ENCODE measurements at regions not wholly inside any gene's neighbourhood (a gene's known extent, or its start where the extent isn't known, plus 50 kb on each side); places are given as distances from the start of the nearest gene placed in this dataset.
"Not testable (repeated sequence)": the region's sequence is repeated elsewhere in the genome, so short reads cannot be mapped to it uniquely, and the experiment has no call there.

DNA sequence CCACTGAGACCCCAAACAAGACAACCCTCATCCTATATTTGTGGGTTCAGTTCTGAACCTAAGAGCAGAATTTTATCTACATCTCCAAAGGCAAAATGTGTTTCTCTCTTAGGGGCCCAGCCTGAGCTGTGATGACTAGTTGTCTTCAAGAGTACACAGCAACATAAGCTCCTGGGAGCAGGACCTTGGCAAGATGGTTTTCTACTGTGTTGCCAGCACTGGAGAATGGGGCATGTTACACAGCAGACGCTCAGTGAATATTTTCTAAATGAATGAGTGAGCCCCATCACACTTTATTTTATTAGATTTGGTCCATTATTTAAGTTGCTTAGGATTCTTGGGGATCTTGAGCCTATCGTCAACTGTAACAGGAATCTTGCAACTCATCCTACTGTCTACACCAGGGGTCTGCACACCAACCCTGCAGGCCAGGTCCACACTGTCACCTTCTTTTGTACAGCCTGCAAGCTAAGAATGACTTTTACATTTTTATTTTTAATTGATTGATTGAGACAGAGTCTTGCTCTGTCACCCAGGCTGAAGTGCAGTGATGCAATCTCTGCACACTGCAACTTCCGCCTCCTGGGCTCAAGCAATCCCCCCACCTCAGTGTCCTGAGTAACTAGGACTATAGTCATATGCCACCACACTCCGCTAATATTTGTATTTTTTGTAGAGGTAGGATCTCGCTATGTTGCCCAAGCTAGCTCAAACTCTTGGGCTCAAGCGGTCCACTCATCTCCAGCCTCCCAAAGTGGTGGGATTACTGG, 347.1 kb downstream of the FGFR2 start:
- intact Hi-C loops (cut with DNase I): no loop called here

DNA sequence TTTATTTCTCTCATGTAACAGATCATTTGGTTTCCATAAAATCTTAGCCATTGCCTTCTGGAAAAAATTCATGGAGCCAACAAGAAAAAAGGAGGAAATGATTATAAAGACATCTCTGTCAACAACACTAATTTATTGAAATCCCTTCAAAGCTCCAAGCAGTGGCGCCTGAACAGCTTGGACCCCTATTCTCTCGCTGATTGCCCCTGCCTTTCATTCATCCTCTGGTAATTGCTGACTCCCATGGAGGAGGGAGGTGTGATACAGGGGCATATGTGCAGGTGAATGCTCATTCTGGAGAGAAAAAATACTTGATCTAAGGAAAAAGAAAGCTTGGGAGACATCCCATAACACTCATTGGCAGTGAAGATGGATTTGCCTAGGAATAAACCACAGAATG, 345.5 kb downstream of the FGFR2 start:
- no peak for DNase-seq
- intact Hi-C loops (cut with DNase I): no loop called here

More for the DNA sequence above, 347.1 kb downstream of the FGFR2 start:
- DNase-seq: no peak

DNA sequence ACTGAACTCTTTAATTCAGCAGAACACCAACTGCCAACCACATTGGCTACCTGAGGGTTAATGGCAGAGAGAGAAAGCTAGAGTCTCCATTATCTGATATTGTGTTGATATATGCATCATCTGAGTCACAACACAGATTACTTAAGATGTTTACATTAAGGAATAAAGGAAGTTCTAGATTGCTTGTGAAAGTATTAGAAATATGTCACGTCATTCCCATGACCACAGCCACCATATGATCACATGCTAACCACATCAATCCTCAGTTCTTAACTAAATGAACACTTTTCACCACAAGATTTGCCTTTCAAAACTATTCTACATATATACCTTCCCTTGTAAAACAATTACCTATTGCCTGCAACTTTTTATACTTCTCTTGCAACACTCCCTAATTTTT, 337.9 kb downstream of the FGFR2 start:
- no peak for DNase-seq
- intact Hi-C loops (cut with DNase I): no loop called here

DNA sequence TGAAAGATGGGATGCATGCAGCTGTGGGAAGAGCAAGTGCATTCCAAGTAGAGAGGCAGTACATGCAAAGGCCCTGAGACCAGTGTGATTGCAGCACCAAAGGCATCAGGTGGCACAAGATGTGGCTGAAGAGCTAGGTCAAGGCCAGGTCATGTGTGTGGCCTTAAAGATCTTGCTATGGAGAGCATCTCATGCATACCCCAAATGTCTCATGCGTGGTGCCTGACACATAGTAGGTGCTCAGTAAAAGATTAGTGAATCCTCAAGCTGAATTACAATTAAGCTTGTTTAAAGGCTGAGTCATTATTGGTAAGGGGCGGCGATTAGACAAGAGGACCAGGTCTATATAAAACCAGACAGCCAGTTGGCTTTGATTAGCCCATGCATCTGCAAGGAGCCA, 336.6 kb downstream of the FGFR2 start:
- intact Hi-C loops (cut with DNase I): no loop called here
- no peak for DNase-seq

DNA sequence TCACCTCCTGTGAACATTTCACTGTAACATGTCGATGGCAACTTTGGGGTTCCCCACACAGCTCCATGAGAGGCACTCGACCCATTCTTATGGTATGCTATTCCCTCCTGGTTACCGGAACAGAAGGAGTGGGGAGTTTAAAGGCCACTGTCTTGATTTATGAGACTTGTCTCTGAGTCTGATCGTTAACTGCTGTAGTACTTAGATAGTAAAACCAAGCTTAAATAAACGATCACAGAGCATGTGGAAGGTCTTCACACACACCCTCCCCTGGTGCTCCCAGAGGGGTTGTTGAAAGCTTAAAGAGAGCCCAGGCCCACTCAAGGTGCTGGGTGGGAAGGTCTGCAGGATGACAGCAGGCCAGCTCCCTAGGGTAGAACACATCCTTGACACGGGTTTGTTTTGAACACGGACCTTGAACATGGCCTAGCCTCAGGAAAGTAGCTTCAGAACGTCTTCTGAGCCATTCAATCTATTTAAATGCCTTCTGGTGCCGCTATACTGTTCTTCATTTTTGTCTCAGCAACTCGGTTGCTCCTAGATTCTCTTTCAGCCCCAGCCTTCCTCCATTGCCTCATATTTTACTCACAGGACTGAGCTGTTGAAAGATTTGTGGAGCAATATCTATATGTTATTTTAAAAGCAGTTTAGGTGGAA, 335.3 kb downstream of the FGFR2 start:
- DNase-seq: no peak
- intact Hi-C loops (cut with DNase I): no loop called here

DNA sequence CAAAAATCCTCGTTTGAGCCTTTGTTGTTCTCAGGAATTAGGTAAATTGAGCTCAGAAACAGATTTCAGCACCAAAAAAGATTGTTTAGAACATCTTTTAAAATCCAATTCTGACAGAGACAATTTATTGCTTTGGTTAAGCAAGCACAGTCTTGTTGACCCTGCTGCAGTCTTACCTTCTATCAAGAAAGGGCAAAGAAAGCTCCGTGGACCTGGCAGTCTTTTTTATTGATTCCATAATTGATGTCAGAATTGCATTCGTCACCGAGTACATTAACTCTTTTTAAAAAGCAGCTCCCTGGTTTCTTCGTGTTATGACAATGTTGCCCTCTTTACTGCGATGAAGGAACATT, 334.8 kb downstream of the FGFR2 start:
- DNase-seq: no peak
- intact Hi-C loops (cut with DNase I): no loop called here

DNA sequence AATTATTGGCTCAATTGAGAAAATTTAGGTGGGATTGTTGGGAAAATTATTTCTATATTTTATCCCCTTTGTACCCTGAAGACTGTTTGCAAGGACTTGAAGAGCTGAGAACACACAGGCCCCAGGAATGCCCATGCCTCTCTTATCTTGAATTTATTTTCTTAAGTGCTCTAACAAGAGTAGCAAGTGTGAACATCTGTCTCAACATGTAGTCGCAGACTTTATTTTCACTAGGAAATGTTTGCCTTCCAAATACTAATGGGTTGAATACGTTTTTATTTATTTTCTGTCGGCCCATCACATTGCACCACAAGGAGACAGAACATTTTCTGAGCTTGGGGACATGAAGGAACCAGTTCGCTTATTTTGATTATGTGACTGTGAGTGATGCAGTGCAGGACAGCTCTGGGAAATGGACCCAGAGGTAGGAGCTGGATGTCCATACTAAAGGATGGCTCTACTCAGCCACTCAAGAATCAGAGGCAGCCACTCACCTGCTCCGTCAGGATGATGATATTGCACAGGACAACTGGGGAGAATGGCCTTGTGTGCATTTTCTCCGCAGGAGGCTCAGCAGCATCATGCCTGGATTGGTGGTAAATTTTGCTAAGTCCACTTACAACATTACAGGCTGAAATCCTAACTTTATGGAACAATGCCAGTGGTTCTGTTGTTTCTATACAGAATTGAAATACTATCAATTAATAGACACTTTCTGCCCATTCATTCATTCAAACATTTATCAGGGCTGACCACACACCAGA, 332.7 kb downstream of the FGFR2 start:
- intact Hi-C loops (cut with DNase I): no loop called here
- no peak for DNase-seq

DNA sequence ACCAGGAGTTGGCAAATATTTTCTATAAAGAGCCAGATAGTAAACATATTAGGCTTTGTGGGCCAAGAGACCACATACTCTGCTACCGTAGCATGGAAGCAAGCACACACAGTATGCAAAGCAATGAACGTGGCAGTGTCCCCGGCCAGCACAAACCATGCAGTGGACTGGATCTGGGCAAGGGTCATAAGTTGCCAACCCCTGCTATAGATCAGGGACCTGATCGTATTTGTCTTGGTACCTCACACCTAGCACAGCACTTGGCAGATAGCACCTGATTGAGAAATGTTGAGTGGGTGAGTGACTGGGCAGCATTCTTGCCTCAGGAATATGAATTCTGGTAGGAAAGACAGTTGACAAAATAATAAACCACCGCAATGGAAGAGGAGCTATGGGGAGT, 331.9 kb downstream of the FGFR2 start:
- intact Hi-C loops (cut with DNase I): no loop called here

DNA sequence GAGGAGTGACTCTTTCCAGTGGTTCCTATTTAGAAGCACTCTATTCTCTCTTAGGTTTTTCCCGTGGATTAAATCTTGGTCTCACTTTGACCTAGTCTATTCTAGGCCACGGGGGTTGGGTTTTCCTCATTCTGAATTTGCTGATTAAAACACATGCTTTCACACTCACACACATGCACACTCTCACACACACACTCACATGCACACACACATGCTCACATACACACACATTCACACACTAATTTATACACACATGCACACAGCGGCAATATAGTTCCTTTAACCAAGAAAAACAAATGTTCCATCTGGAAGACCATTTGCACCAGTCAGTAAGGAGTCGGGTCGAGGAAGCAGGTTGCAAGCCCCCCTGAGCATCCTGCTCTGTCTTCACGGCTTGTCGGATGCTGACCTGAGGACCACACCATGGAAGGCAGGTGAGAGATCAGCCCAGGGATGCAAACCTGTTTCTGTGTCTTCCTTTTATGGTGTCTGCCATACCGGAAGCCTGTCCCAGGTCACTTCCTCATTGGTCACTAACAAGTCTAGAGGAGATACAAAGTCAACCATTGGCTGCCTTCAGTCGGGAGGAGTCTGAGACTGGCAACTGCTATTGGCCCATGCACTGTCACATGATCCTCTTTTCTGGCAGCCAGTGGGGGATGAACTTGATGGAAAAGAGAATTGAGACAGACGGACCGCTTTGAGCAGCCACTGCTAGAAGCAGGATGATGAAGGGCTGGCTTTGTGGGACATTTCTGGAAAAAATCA, 330.8 kb downstream of the FGFR2 start:
- no peak for DNase-seq
- intact Hi-C loops (cut with DNase I): no loop called here

More for the DNA sequence above, 331.9 kb downstream of the FGFR2 start:
- no peak for DNase-seq

DNA sequence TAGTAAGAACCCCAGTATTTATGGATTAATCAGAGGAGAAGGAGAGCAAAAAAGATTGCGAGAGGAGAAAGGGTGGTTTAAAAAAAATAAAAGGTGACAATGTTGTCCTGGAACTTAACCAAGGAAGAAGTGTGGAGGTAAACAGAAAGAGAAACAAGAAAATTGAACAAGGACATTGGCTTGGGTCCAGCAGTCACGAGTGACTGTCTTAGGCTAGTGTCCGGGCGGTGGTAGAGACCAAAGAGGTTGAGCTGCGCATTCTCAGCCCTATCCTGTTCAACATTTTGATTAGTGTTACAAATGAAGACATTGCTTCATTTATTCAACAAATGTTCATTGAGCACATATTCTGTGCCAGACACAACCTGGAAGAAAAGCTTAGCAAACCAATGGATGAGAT, 329.9 kb downstream of the FGFR2 start:
- intact Hi-C loops (cut with DNase I): no loop called here
- DNase-seq: no peak

DNA sequence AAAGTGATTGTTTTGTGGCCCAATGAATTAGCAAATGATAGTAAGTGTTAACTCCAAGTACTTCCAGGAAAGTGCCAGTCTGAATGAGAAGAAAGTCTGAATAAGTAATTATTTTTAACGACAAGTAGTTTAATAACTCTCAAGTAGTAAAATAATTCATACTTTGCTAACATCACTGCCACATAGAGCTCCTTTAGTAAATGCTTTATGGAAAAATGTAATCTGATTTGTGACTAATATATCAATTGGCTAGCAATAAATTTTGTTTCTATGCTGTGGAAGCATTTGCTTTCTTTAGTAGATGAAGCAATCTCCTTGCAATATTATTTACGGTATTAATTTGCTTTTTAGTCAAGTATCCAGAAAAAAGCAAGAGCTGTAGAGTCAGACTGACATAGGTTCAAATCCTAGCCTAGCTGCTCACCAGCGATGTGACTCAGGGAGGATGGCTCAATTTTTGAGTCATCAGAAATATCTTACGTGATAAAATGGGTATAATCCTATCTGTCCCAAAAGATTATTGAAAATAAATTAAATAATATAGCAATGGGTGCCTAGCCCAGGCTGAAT, 329.3 kb downstream of the FGFR2 start:
- intact Hi-C loops (cut with DNase I): no loop called here
- no peak for DNase-seq

DNA sequence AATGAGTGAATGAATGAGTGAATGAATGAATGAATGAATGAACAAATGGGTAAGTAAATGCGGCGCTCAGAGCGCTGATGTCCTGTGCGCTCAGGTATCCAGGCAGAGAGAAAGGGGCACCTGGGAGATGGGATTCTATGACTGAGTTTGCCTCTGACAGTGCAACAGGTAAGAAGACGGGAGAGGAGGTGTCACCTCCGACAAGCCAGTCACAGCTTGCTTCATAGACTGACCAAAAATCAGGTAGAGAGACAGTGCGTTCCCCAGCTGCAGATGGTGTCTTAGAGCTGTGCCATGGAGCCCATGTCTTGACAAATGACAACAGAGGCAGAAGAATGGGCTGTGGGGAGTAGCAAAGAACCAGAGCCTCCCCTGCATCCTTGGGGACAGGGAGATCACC, 327.3 kb downstream of the FGFR2 start:
- intact Hi-C loops (cut with DNase I): no loop called here
- DNase-seq: no peak

DNA sequence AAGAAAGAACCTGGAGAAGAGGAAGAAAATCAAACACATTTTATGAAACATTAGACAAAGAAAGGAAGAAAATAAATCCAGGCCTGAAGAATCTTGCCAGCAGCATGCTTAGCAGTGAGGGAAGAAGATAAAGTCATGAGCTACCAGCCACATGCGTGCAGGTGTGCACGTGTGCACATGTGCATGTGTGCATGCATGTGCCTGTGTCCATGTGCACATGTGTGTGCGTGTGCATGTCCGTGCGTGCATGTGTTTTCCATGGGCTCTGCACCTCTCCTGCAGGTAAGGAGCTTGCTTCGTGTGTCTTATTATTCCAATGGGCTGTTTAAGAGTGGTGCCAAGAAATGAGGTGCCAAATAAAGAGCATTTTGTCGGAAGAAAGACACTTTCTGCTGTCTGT, 322.2 kb downstream of the FGFR2 start:
- DNase-seq: no peak
- intact Hi-C loops (cut with DNase I): no loop called here

DNA sequence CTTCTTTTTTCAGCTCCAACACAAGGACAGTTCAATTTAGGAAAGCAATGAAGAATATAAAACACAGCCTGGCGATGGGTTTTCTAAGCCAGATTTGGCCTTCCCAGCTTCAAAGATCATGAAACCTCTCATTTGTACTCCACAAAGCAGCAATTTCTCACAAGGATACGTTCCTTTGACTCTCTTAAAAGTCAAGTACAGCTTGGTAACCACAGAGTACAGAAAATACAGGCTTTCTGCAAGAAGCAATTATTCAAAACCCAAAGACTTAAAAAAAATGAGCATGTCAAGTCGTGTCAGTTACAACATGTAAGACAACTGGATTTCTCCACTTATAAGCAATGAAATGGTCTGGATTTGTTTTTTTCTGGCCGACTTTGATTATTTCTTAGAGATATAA, 321.4 kb downstream of the FGFR2 start:
- no peak for DNase-seq
- intact Hi-C loops (cut with DNase I): no loop called here

DNA sequence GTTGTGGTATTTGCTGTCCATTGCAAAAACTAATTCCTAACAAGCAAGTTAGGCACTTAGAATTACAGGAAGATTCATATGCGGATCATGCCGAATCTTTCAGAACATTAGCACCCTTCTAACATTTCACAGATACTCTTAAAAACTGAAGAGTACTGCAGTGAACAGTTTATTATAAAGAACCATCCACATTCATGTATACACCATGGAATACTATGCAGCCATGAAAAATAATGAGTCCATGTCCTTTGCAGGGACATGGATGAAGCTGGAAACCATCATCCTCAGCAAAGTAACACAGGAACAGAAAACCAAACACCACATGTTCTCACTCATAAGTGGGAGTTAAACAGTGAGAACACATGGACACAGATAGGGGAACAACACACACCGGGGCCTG, 319.9 kb downstream of the FGFR2 start:
- DNase-seq: not testable (repeated sequence)

DNA sequence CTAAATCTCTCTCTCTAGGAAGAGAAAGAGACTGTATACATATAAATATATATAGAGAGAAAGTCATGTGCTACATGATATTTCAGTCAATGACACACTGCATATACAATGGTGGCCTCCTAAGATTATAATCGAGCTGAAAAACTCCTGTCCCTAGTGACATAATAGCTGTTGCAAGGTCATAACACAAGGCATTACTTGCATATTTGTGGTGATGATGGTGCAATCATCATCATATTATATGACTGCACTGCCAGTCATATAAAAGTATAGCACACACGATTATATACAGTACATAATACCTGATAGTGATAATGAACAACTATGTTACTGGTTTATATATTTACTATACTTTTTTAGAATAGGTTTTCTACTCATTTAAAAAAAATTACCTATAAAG, 316.7 kb downstream of the FGFR2 start:
- no peak for DNase-seq
- intact Hi-C loops (cut with DNase I): no loop called here

More for the DNA sequence above, 319.9 kb downstream of the FGFR2 start:
- intact Hi-C loops (cut with DNase I): not testable (repeated sequence)

DNA sequence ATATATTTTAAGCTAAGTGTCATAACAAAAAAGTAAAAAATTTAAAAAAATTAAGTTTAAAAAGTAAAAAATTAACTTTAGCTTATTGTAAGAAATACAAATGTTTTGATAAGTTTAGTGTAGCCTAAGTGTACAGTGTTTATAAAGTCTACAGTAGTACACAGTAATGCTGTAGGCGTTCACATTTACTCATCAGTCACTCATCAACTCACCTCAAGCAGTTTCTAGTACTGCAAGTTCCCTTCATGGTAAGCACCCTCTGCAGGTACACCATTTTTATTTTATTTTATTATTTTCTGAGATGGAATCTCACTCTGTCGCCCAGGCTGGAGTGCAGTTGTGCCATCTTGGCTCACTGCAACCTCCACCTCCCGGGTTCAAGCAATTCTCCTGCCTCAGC, 316.0 kb downstream of the FGFR2 start:
- DNase-seq: no peak
- intact Hi-C loops (cut with DNase I): no loop called here

DNA sequence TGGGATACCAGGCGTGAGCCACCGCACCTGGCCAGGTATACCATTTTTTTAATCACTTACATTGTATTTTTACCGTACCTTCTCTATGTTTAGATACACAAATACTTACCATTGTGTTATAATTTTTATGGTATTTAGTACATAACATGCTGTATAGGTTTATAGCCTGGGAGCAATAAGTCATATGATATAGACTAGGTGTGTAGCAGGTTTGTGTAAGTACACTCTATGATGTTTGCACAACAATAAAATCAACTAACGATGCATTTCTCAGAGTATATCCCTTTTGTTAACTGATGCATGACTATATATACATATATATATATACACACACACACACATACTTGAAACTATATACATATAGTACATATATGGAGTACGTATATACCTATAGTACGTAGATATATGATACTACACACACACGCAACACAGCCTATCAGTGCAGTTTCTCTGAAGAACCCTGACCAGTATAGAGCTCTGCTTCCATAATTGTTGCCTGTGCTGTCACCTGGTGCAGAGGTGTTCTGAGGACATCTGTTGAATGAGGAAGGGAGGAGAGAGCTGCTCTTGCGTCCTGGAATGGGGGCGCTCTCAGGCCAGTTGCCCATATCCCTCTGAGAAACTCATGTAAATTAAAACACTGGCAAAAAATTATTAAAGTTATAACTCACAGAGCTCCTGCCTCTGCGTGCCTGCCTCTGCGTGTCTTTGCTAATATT, 315.3 kb downstream of the FGFR2 start:
- DNase-seq: no peak
- intact Hi-C loops (cut with DNase I): no loop called here

DNA sequence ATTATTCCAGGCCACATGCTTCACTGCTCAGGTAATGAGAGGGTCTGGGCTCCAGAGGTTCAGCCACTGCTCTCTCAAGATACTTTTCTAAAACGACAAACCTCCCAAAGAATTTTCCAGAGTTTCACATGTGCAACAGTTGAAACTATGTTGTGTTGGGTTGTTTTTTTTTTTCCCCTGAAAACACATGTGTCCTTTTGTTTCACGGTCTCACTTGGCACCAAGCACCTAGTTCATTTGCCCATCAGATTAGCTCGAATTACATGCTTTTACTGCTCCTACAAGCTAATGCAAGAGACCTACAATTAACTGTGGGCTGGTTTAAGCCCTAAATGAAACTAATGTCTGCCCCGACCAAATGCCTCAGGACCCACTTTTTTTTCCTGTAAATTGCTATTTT, 313.3 kb downstream of the FGFR2 start:
- DNase-seq: no peak

More for the DNA sequence above, 313.3 kb downstream of the FGFR2 start:
- intact Hi-C loops (cut with DNase I): no loop called here
